ENCODE measurements at regions not wholly inside any gene's neighbourhood (a gene's known extent, or its start where the extent isn't known, plus 50 kb on each side); places are given as distances from the start of the nearest gene placed in this dataset.

DNA sequence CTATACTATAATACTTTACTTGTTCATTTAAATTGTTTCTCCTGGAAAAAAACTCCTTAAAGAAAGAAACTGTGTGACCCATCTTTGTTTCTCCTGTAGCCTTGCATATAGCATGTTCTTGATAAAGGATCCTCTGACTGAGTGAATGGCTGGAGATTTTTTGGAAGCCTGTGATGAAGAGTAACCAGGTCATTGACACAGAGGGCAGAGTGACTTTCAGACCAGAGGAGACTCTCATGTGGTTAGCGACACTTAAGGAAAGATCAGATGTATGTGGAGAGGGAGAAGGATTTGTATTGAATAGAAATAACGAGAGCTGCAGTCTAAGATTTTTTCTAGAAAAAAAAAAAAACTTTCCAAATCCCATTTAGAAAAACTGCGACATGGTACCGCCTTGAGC lies 85.5 kb downstream of the TRIM43 start:
- no peak for DNase-seq (ENCODE audit: low read depth in 1 of 2, low spot score in 2 of 2)
- Histone ChIP-seq H3K36me3 (ENCODE audit: control insufficient read depth in 2 of 4, insufficient read depth in 4 of 4, low read length in 3 of 4) (no peaks in the 10 kb centered on the region; a peak in 1 of 8 replicates), H3K9me3 (ENCODE audit: insufficient read depth in 2 of 2, low read depth in 1 of 2, low read length in 1 of 2) (peaks cover 57 to 92% of the 10 kb centered on the region in 2 experiments), H4K8ac (ENCODE audit: extremely low read depth, insufficient read depth, low read length) (no peak overlapping the region), H3K23ac (ENCODE audit: insufficient read length) (no peak overlapping the region), H3K4ac (replicated peaks; ENCODE audit: insufficient read length, low read depth, low read length) (no peak overlapping the region), H2BK20ac (ENCODE audit: low read length) (no peak overlapping the region), H2AFZ (ENCODE audit: low read length) (no peak overlapping the region), H3K27ac (ENCODE audit: low read depth, low read length) (no peak overlapping the region), H3K79me1 (ENCODE audit: low read depth, low read length) (no peaks in the 10 kb centered on the region), H3K23me2 (ENCODE audit: low read depth, low read length) (no peaks in the 10 kb centered on the region), H3K56ac (replicated peaks; ENCODE audit: insufficient read length, low read depth, low read length) (no peak overlapping the region), H2BK120ac (replicated peaks; ENCODE audit: low read depth, low read length) (no peak overlapping the region), H3K14ac (ENCODE audit: insufficient read length) (no peak overlapping the region), H3K4me3 (ENCODE audit: extremely low read depth in 1 of 4, insufficient read depth in 2 of 4, low read depth in 3 of 4, low read length in 4 of 4) (no peak overlapping the region), H3K4me2 (ENCODE audit: insufficient read depth in 1 of 2, low read depth in 2 of 2, low read length in 2 of 2) (no peak overlapping the region), H2AK5ac (ENCODE audit: low read depth, low read length) (no peak overlapping the region), H4K91ac (replicated peaks; ENCODE audit: insufficient read length, low read length) (no peak overlapping the region), H2BK15ac (ENCODE audit: low read length) (no peak overlapping the region), H3K79me2 (ENCODE audit: control insufficient read depth in 1 of 2, insufficient read depth in 2 of 2, low read length in 2 of 2) (no peaks in the 10 kb centered on the region), H3K9ac (replicated peaks in 1 of 4; ENCODE audit: extremely low read depth in 1 of 4, low read depth in 3 of 4, low read length in 3 of 4) (no peak overlapping the region), H2BK5ac (ENCODE audit: low read depth, low read length) (no peak overlapping the region), H2BK12ac (ENCODE audit: low read depth, low read length) (no peak overlapping the region), H3K27me3 (replicated peaks in 1 of 4; ENCODE audit: control insufficient read depth in 3 of 4, extremely low read depth in 1 of 4, insufficient read depth in 3 of 4, low read length in 3 of 4) (peaks cover 0 to 3% (median 0%) of the 10 kb centered on the region in 4 experiments; a peak in 1 of 7 replicates), H3K4me1 (replicated peaks in 1 of 4; ENCODE audit: control insufficient read depth in 3 of 4, insufficient read depth in 4 of 4, low read length in 3 of 4) (no peaks in the 10 kb centered on the region; a peak in 1 of 7 replicates), H4K20me1 (replicated peaks in 1 of 2; ENCODE audit: control insufficient read depth in 1 of 2, insufficient read depth in 2 of 2, low read length in 2 of 2) (no peaks in the 10 kb centered on the region), H3K18ac (ENCODE audit: extremely low read depth, low read length) (no peak overlapping the region), H4K5ac (ENCODE audit: insufficient read length, low read depth, low read length) (no peak overlapping the region)
- ChIA-PET CTCF (ENCODE audit: partially characterized antibody) (no interaction called here), POLR2A (ENCODE audit: partially characterized antibody) (no interaction called here)
- no peak for FAIRE-seq
- WGBS, 2 experiments (ENCODE audit: extremely low coverage in 1 of 2, insufficient coverage in 1 of 2, insufficient read length in 1 of 2, insufficient replicate concordance in 2 of 2, low coverage in 1 of 2, low lambda C conversion rate in 2 of 2, missing lambda C conversion rate in 1 of 2) = 80% methylated on average over 4 of the region's 4 CpGs; no CpG with 5 or more reads in 1 of the 2 experiments
- TF ChIP-seq TAF7 (optimal IDR thresholded peaks at IDR 0.05; ENCODE audit: borderline replicate concordance, low read depth, low read length) (no peak), SIN3A (conservative IDR thresholded peaks at IDR 0.05 in 1 of 2, IDR thresholded peaks at IDR 0.05 in 1 of 2; ENCODE audit: low read depth in 1 of 2, low read length in 2 of 2) (no peak), GTF2F1 (IDR thresholded peaks at IDR 0.05; ENCODE audit: borderline replicate concordance, low read depth, low read length) (no peak), KDM1A (IDR thresholded peaks at IDR 0.05; ENCODE audit: borderline replicate concordance, low read length) (no peak), SP4 (IDR thresholded peaks at IDR 0.05; ENCODE audit: low read length) (no peak), SUZ12 (IDR thresholded peaks at IDR 0.05; ENCODE audit: low read length) (no peak), BACH1 (IDR thresholded peaks at IDR 0.05; ENCODE audit: low read length) (no peak), NANOG (IDR thresholded peaks at IDR 0.05; ENCODE audit: insufficient read depth, low read depth, low read length, poor library complexity, severe bottlenecking) (no peak), TCF12 (IDR thresholded peaks at IDR 0.05; ENCODE audit: low read depth, low read length) (no peak), BCL11A (IDR thresholded peaks at IDR 0.05; ENCODE audit: low read depth in 2 of 2, low read length in 2 of 2) (no peak), POLR2A (IDR thresholded peaks at IDR 0.05; ENCODE audit: control extremely low read depth in 1 of 2, low read depth in 2 of 2, low read length in 2 of 2) (no peak), HDAC2 (IDR thresholded peaks at IDR 0.05; ENCODE audit: borderline replicate concordance in 1 of 2, low read depth in 2 of 2, low read length in 2 of 2) (no peak), CHD2 (IDR thresholded peaks at IDR 0.05; ENCODE audit: low read length) (no peak)
- TF ChIP-seq, protein P1, sequence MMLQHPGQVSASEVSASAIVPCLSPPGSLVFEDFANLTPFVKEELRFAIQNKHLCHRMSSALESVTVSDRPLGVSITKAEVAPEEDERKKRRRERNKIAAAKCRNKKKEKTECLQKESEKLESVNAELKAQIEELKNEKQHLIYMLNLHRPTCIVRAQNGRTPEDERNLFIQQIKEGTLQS (IDR thresholded peaks at IDR 0.05; ENCODE audit: insufficient read depth, low read depth, low read length) = no peak

All from H1 (cell line).